Spinal cord (tissue), 9 donors: ENCODE measurements at regions not wholly inside any gene's neighbourhood (a gene's known extent, or its start where the extent isn't known, plus 50 kb on each side); places are given as distances from the start of the nearest gene placed in this dataset.
A peak's percentile ranks its signal among the peaks of the same experiment; 100 is the strongest.

ENCODE experiments used
- DNase-seq, 6 donors: peaks; one replicate each; pipeline versions ENCODE4 v3.0.0 to v3.0.0-alpha.2; 2013 to 2015; ENCODE audit warnings: low spot score in 6 of 6, low read depth in 4 of 6
- H3K27ac ChIP-seq: one replicate; pipeline ENCODE4 v1.5.1; 2013; ENCODE audit warnings: low read depth, low read length, control low read depth
- H3K27me3 ChIP-seq: one replicate; pipeline ENCODE4 v1.6.1; 2013; ENCODE audit warnings: low read length; ENCODE audit not compliant: control insufficient read depth, insufficient read depth
- H3K36me3 ChIP-seq: one replicate; pipeline ENCODE4 v1.6.1; 2013; ENCODE audit warnings: low read length; ENCODE audit not compliant: control insufficient read depth, insufficient read depth
- H3K4me1 ChIP-seq: one replicate; pipeline ENCODE4 v1.6.1; 2013; ENCODE audit warnings: low read length; ENCODE audit not compliant: control insufficient read depth, insufficient read depth
- H3K4me3 ChIP-seq: one replicate; pipeline ENCODE4 v1.5.1; 2013; ENCODE audit warnings: low read depth, low read length, control low read depth
- H3K9me3 ChIP-seq: one replicate; pipeline ENCODE4 v1.6.1; 2013; ENCODE audit warnings: low read length; ENCODE audit not compliant: control insufficient read depth, insufficient read depth
- WGBS: methylation state at CpG from one replicate; pipeline ENCODE4 v1.1.5; 2013; ENCODE audit warnings: missing lambda C conversion rate; ENCODE audit not compliant: insufficient coverage; 5-methylcytosine and 5-hydroxymethylcytosine counted together
- donor health status: healthy.

DNA sequence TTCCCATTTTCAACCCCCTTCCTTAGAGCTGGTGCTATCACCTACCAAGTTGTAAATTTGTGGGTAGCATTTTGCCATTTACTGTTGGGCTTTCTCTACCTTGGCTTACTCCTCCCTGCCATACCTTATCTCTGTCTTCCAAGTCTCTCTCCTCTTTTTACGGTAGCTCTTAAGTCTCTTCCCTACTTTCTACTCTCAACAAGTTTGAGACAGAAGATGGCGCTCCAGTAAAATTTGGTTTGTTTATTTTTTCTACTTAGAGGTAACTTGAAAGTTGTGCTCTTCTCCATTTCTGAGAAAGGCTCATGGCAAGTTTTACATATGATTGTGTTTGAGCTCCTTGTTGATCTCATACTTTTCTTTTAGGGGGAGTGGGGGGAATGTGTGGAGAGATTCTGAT lies 1508.1 kb downstream of the TECRL start:
- Histone ChIP-seq H3K9me3 (peaks cover 3% of the 10 kb centered on the region), H3K27me3 (no peaks in the 10 kb centered on the region), H3K27ac (no peak overlapping the region), H3K4me3 (no peak overlapping the region), H3K36me3 (no peaks in the 10 kb centered on the region), H3K4me1 (no peaks in the 10 kb centered on the region)
- WGBS: no CpG with 5 or more reads among the region's 2 CpGs
- no peak for DNase-seq

DNA sequence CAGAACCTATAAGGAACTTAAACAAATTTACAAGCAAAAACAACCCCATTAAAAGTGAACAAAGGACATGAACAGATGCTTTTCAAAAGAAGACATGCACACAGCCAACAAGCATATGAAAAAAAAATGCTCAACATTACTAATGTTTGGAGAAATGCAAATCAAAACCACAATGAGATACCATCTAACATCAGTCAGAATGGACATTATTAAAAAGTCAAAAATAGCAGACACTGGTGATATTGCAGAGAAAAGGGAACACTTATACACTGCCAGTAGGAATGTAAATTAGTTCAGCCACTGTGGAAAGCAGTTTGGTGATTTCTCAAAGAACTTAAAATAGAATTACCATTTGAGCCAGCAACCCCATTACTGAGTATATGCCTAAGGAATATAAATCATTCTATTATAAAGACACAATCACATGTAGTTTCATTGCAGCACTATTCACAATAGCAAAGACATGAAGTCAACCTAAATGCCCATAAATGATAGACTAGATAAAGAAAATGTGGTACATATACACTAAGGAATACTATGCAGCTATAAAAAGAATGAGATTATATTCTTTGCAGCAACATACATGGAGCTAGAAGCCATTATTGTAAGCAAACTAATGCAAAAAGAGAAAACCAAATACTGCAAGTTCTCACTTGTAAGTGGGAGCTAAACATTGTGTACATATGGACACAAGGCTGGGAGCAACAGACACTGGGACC lies 1509.4 kb downstream of the TECRL start:
- no peaks in the 10 kb centered on the region for H3K36me3 ChIP-seq
- H3K4me3 ChIP-seq: no peak overlapping the region
- no peak for DNase-seq
- H3K27ac ChIP-seq: no peak overlapping the region
- H3K4me1 ChIP-seq: no peaks in the 10 kb centered on the region
- H3K27me3 ChIP-seq: no peaks in the 10 kb centered on the region
- peaks cover 3% of the 10 kb centered on the region for H3K9me3 ChIP-seq

DNA sequence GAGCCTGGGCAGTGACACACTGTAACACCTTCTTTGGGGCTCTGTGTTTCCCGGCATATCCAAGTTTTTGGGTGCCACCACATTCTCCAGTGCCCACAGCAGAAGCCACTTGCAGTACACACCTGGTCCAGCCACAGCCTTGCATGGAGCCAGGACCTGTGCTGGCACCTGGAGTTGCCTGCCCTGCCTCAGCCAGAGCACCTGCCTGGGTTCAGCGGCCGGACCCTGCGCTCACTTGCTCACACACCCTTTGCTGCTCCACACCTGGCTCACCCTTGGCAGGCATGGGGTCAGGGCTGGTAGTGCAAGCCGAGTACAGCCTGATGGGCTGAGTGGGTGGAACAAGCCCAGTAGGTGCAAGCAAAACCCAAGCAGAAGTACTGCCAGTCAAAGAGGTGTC lies 1511.1 kb downstream of the TECRL start:
- Histone ChIP-seq H3K27me3 (no peaks in the 10 kb centered on the region), H3K4me1 (no peaks in the 10 kb centered on the region), H3K36me3 (no peaks in the 10 kb centered on the region), H3K9me3 (peaks cover 3% of the 10 kb centered on the region), H3K4me3 (no peak overlapping the region), H3K27ac (no peak overlapping the region)
- WGBS: 95% methylated on average over 5 of the region's 5 CpGs
- no peak for DNase-seq

DNA sequence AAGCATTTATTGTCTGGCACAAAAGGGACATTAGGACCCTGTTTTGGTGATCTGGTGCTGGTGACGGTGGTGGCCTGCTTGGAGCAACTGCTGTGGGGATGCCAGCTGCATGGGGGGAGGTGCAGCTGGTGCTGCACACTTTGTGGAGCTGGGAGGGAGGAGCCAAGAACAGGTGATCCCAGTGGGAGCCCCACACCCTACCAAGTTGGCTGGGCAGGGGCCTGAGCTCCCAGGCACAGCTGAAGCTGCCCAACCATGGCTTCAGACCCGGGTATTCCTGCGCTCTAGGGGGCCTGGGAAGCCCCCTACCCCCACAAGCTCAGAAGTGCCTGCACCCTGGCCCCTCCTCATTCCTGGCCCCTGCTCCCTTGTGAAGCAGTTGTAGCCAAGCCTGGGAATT lies 1512.5 kb downstream of the TECRL start:
- Histone ChIP-seq H3K4me3 (no peak overlapping the region), H3K9me3 (peaks cover 3% of the 10 kb centered on the region), H3K36me3 (no peaks in the 10 kb centered on the region), H3K4me1 (no peaks in the 10 kb centered on the region), H3K27ac (no peak overlapping the region), H3K27me3 (no peaks in the 10 kb centered on the region)
- 92% methylated on average over 3 of the region's 3 CpGs for WGBS
- DNase-seq: no peak

DNA sequence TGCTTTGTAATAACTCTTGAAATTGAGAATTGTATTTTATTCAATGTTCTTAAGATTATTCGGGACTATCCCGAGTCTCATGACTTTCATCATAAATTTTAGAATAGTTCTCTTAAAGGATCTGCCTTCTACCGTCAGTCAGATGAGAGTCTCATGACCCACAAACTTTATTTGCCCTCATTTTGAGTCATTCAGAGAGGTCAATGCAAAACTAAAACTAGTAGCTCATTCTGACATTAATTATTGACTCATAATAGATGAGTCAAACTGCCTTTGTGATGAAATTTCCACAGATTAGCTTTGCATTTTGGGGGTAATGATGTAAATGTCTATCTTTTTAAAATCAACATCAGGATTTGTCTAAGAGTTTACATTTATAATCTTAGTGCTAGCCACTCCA lies 1527.3 kb downstream of the TECRL start:
- no peaks in the 10 kb centered on the region for H3K9me3 ChIP-seq
- no peaks in the 10 kb centered on the region for H3K36me3 ChIP-seq
- H3K27me3 ChIP-seq: no peaks in the 10 kb centered on the region
- no peaks in the 10 kb centered on the region for H3K4me1 ChIP-seq
- WGBS: no CpG with 5 or more reads among the region's 3 CpGs
- H3K4me3 ChIP-seq: no peak overlapping the region
- DNase-seq: no peak
- no peak overlapping the region for H3K27ac ChIP-seq

DNA sequence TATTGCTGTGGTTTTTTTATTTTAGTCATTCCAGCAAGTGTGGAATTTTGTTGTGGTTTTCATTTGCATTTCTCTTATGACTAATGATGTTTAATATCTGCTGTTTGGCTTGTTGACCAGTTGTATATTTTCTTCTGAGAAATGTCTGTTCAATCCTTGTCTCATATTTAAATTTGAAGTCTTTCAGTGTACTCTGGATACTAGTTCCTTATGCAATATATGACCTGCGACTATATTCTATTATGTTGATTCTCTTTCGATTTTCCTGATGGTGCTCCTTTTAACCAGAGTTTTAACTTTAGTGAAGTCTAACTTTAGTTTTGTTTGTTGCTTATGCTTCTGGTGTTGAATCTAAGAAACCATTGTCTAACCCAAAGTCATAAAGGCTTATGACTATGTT lies 1528.0 kb downstream of the TECRL start:
- Histone ChIP-seq H3K4me1 (no peaks in the 10 kb centered on the region), H3K36me3 (no peaks in the 10 kb centered on the region), H3K9me3 (no peaks in the 10 kb centered on the region), H3K4me3 (no peak overlapping the region), H3K27ac (no peak overlapping the region), H3K27me3 (no peaks in the 10 kb centered on the region)
- no peak for DNase-seq
- no CpG with 5 or more reads among the region's 2 CpGs for WGBS

DNA sequence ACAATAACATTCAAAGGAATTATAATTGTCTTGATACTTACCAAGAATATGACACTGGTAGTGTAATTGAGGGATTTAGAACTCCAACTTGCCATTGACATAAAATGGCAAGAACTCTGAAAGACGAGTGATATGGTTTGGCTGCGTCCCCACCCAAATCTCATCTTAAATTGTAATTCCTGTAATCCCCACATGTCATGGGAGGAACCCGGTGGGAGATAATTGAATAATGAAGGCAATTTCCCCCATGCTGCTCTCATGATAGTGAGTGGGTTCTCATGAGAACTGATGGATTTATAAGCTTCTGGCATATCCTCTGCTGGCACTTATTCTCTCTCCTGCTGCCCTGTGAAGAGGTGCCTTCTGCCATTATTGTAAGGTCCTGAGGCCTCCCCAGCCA lies 1536.4 kb downstream of the TECRL start:
- WGBS: no CpG with 5 or more reads among the region's 3 CpGs
- DNase-seq: peak in 1 of 6 donors; percentile 76
- Histone ChIP-seq H3K4me1 (no peaks in the 10 kb centered on the region), H3K4me3 (no peak overlapping the region), H3K27me3 (no peaks in the 10 kb centered on the region), H3K36me3 (no peaks in the 10 kb centered on the region), H3K9me3 (no peaks in the 10 kb centered on the region), H3K27ac (no peak overlapping the region)

DNA sequence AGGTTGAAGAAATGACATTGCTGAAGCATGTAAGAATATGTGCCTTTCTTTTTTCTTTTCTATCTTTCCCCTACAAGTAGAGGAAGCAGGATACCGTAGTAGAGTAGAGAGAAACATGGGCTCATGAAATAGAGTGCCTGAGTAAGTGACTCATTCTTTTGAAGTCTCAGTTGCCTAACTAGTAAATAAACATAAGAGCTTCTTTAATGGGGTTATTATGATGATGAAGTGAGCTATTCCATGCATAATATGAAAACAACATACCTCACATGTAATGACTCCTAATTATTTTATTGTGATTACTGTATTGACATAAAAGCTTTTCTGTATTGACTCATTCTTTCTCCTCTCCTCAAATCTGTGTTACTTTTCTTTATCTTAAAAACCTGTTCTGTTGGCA lies 1538.2 kb downstream of the TECRL start:
- no peaks in the 10 kb centered on the region for H3K27me3 ChIP-seq
- WGBS: no CpG with 5 or more reads among the region's 1 CpG
- no peak overlapping the region for H3K4me3 ChIP-seq
- H3K9me3 ChIP-seq: no peaks in the 10 kb centered on the region
- no peaks in the 10 kb centered on the region for H3K36me3 ChIP-seq
- H3K4me1 ChIP-seq: no peaks in the 10 kb centered on the region
- DNase-seq: peak in 2 of 6 donors; percentile 11 to 13
- no peak overlapping the region for H3K27ac ChIP-seq

DNA sequence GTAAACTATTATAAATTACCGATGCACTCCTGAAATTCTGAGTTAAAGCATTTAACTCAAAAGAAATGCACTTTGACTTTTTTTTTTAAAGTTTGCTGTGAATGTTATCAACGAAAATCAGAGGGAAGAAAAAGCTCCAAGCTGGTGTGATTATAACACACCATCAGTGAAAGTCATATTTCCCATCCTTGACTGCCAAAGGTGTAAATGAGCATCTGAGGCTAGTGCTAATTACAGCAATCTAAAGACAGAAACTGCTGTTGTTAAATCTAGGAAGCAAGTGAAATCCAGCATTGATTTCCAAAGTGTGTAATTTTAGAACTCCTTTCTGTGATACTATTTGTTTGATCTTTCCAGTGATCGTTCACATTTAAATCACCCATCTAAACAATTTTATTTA lies 1538.8 kb downstream of the TECRL start:
- H3K9me3 ChIP-seq: no peaks in the 10 kb centered on the region
- no peaks in the 10 kb centered on the region for H3K36me3 ChIP-seq
- H3K27ac ChIP-seq: no peak overlapping the region
- no peak overlapping the region for H3K4me3 ChIP-seq
- no CpG with 5 or more reads among the region's 3 CpGs for WGBS
- H3K4me1 ChIP-seq: no peaks in the 10 kb centered on the region
- peak in 1 of 6 donors; percentile 78 for DNase-seq
- no peaks in the 10 kb centered on the region for H3K27me3 ChIP-seq

DNA sequence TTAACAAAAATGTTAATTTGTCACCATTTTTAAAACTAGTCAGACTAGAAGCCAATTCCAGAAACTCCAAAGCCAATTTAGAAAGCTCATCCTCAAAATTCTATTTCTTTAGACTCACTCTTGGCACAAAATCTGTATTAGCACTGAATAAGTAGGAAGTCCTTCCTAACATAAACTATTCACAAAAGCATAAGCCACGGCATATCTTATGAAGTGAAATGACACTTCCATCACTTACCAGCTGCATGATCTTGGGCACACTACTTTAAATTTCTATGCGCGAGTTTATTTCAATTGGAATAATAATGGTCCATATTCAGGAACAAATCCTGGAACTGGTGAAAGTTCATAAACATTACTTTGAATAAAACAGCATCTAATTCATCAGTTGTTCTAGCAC lies 1544.0 kb downstream of the TECRL start:
- Histone ChIP-seq H3K27me3 (no peaks in the 10 kb centered on the region), H3K4me3 (no peak overlapping the region), H3K9me3 (no peaks in the 10 kb centered on the region), H3K4me1 (no peaks in the 10 kb centered on the region), H3K27ac (no peak overlapping the region), H3K36me3 (no peaks in the 10 kb centered on the region)
- peak in 1 of 6 donors; percentile 50 for DNase-seq
- WGBS: no CpG with 5 or more reads among the region's 3 CpGs
